ENCODE measurements at regions not wholly inside any gene's neighbourhood (a gene's known extent, or its start where the extent isn't known, plus 50 kb on each side); places are given as distances from the start of the nearest gene placed in this dataset.

- H3K9me3 Mint-ChIP-seq: peaks cover 5 to 22% (median 7%) of the 10 kb centered on the region in 7 donors
- Histone ChIP-seq H3K27ac (ENCODE audit: low read depth in 1 of 2, low read length in 2 of 2) (no peak overlapping the region), H3K79me2 (ENCODE audit: insufficient read depth, low read length) (no peaks in the 10 kb centered on the region), H3K9ac (ENCODE audit: insufficient read depth, low read length, poor library complexity, severe bottlenecking) (no peak overlapping the region), H3K9me3 (replicated peaks in 1 of 2; ENCODE audit: control insufficient read depth in 1 of 2, insufficient read depth in 1 of 2, low read length in 2 of 2) (peaks cover 10 to 12% of the 10 kb centered on the region in 2 donors), H3K4me1 (ENCODE audit: control insufficient read depth in 1 of 2, insufficient read depth in 2 of 2, low read length in 2 of 2) (no peaks in the 10 kb centered on the region), H3K27me3 (ENCODE audit: control insufficient read depth in 2 of 2, insufficient read depth in 2 of 2, low read length in 2 of 2) (no peaks in the 10 kb centered on the region), H2AFZ (ENCODE audit: insufficient read depth, low read depth, low read length, poor library complexity, severe bottlenecking) (no peak overlapping the region), H3K36me3 (replicated peaks in 1 of 2; ENCODE audit: control insufficient read depth in 1 of 2, insufficient read depth in 2 of 2, low read length in 2 of 2) (no peaks in the 10 kb centered on the region), H3K4me2 (replicated peaks; ENCODE audit: extremely low read depth, low read length, poor library complexity, severe bottlenecking) (no peak overlapping the region), H4K20me1 (ENCODE audit: insufficient read depth, low read length) (no peaks in the 10 kb centered on the region), H3K4me3 (replicated peaks in 1 of 3; ENCODE audit: low read depth in 2 of 3, low read length in 3 of 3) (no peak overlapping the region)
- no peak for TF ChIP-seq CTCF (IDR thresholded peaks at IDR 0.05)
- intact Hi-C loops (cut with micrococcal nuclease): no loop called here
- H3K27me3 Mint-ChIP-seq (ENCODE audit: low read depth in 3 of 3): no peaks in the 10 kb centered on the region
- no peaks in the 10 kb centered on the region for H3K4me1 Mint-ChIP-seq
- H3K4me3 Mint-ChIP-seq: no peak overlapping the region
- no peaks in the 10 kb centered on the region for H3K36me3 Mint-ChIP-seq
- DNase-seq: no peak
- WGBS (ENCODE audit: insufficient coverage): 85% methylated on average over 2 of the region's 2 CpGs
- H3K27ac Mint-ChIP-seq: no peak overlapping the region
Observed at GRCh38 chr6:114581293-114581692, 238.5 kb upstream of the HS3ST5 start.

- no peak overlapping the region for H3K4me3 ChIP-seq (replicated peaks in 1 of 3; ENCODE audit: low read depth in 2 of 3, low read length in 3 of 3)
- peaks cover 10 to 12% of the 10 kb centered on the region in 2 donors for H3K9me3 ChIP-seq (replicated peaks in 1 of 2; ENCODE audit: control insufficient read depth in 1 of 2, insufficient read depth in 1 of 2, low read length in 2 of 2)
- H3K27me3 Mint-ChIP-seq (ENCODE audit: low read depth in 3 of 3): no peaks in the 10 kb centered on the region
- no peak overlapping the region for H2AFZ ChIP-seq (ENCODE audit: insufficient read depth, low read depth, low read length, poor library complexity, severe bottlenecking)
- peaks cover 5 to 21% (median 7%) of the 10 kb centered on the region in 7 donors for H3K9me3 Mint-ChIP-seq
- H3K4me3 Mint-ChIP-seq: no peak overlapping the region
- H3K9ac ChIP-seq (ENCODE audit: insufficient read depth, low read length, poor library complexity, severe bottlenecking): no peak overlapping the region
- no peaks in the 10 kb centered on the region for H3K79me2 ChIP-seq (ENCODE audit: insufficient read depth, low read length)
- H3K27me3 ChIP-seq (ENCODE audit: control insufficient read depth in 2 of 2, insufficient read depth in 2 of 2, low read length in 2 of 2): no peaks in the 10 kb centered on the region
- TF ChIP-seq CTCF (IDR thresholded peaks at IDR 0.05): no peak
- no peak overlapping the region for H3K27ac Mint-ChIP-seq
- no peaks in the 10 kb centered on the region for H3K36me3 Mint-ChIP-seq
- H3K36me3 ChIP-seq (replicated peaks in 1 of 2; ENCODE audit: control insufficient read depth in 1 of 2, insufficient read depth in 2 of 2, low read length in 2 of 2): no peaks in the 10 kb centered on the region
- no peaks in the 10 kb centered on the region for H3K4me1 ChIP-seq (ENCODE audit: control insufficient read depth in 1 of 2, insufficient read depth in 2 of 2, low read length in 2 of 2)
- H3K4me1 Mint-ChIP-seq: no peaks in the 10 kb centered on the region
- intact Hi-C loops (cut with micrococcal nuclease): no loop called here
- DNase-seq: no peak
- no peaks in the 10 kb centered on the region for H4K20me1 ChIP-seq (ENCODE audit: insufficient read depth, low read length)
- no peak overlapping the region for H3K4me2 ChIP-seq (replicated peaks; ENCODE audit: extremely low read depth, low read length, poor library complexity, severe bottlenecking)
- no peak overlapping the region for H3K27ac ChIP-seq (ENCODE audit: low read depth in 1 of 2, low read length in 2 of 2)
- 73% methylated on average over 2 of the region's 3 CpGs for WGBS (ENCODE audit: insufficient coverage)
Observed at GRCh38 chr6:114580882-114581281, 238.1 kb upstream of the HS3ST5 start.
